ENCODE measurements at regions not wholly inside any gene's neighbourhood (a gene's known extent, or its start where the extent isn't known, plus 50 kb on each side); places are given as distances from the start of the nearest gene placed in this dataset.

DNA sequence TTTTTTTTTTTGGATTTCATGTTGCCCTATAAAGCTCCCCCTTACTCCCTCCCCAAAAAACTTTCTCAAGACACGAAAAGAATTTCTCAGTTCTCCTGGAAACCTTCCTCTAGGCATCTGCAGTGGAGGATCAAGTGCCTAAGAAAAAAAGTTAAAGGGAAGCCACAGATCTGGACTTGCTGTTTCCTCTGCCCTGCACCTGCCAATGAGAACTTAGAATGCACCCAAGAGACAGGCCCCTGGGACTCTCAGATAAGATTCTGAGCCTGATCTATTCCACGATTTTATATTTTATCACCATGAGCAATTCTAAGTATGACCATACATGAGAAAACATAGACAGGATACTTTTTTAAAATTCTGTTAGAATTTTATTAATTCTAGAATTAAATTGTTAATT, 728.9 kb downstream of the BCL11B start (continued):
- TF ChIP-seq ZNF433 (tag by site-specific recombination; IDR thresholded peaks at IDR 0.05; ENCODE audit: low read depth) (no peak), ZNF175 (tag by site-specific recombination; IDR thresholded peaks at IDR 0.05) (no peak), SP3 (tag by site-specific recombination; IDR thresholded peaks at IDR 0.05) (no peak), ZEB2 (tag by site-specific recombination; IDR thresholded peaks at IDR 0.05) (no peak)

DNA sequence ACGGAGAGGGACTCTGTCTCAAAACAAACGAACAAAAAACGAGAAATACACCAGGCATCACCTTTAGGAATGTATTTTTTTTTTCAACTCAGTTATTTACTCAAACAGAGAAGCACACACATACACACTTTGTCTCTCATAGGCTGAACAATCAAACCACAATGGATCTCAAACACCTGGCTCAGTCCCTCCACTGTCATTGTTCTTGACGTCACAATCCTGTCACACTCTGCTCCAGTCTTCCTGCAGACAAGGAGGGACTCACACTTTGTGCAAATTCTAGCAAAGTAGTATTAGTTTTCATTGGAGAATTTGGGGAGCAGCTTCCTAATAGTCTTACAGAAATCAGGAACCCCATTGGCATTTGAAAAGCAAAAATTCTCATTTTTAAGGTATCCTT, 727.8 kb downstream of the BCL11B start:
- no peaks in the 10 kb centered on the region for H3K4me1 ChIP-seq (ENCODE audit: control insufficient read depth, insufficient read depth, low read length)
- TF ChIP-seq ZNF660 (tag by site-specific recombination; IDR thresholded peaks at IDR 0.05) (no peak), ZNF169 (tag by site-specific recombination; IDR thresholded peaks at IDR 0.05) (no peak), ZNF423 (tag by site-specific recombination; IDR thresholded peaks at IDR 0.05) (no peak), ZBTB8A (tag by site-specific recombination; IDR thresholded peaks at IDR 0.05) (no peak), ZNF473 (tag by site-specific recombination; IDR thresholded peaks at IDR 0.05) (no peak), ZNF777 (tag by site-specific recombination; IDR thresholded peaks at IDR 0.05; ENCODE audit: borderline replicate concordance) (no peak), ZXDB (tag by site-specific recombination; IDR thresholded peaks at IDR 0.05) (no peak), ZNF37A (tag by site-specific recombination; IDR thresholded peaks at IDR 0.05) (no peak), ZBTB7A (tag by site-specific recombination; IDR thresholded peaks at IDR 0.05; ENCODE audit: low read depth) (no peak), SALL2 (tag by site-specific recombination; IDR thresholded peaks at IDR 0.05; ENCODE audit: borderline replicate concordance) (no peak), ZNF626 (tag by site-specific recombination; IDR thresholded peaks at IDR 0.05) (no peak), SP7 (tag by site-specific recombination; IDR thresholded peaks at IDR 0.05) (no peak), SP2 (tag by site-specific recombination; IDR thresholded peaks at IDR 0.05) (no peak), ZEB2 (tag by site-specific recombination; IDR thresholded peaks at IDR 0.05) (no peak), KLF16 (tag by site-specific recombination; IDR thresholded peaks at IDR 0.05) (no peak), ZNF174 (tag by site-specific recombination; IDR thresholded peaks at IDR 0.05) (no peak), ZNF248 (tag by site-specific recombination; IDR thresholded peaks at IDR 0.05) (no peak), ZNF394 (tag by site-specific recombination; IDR thresholded peaks at IDR 0.05; ENCODE audit: borderline replicate concordance) (no peak)
- TF ChIP-seq, protein P1, sequence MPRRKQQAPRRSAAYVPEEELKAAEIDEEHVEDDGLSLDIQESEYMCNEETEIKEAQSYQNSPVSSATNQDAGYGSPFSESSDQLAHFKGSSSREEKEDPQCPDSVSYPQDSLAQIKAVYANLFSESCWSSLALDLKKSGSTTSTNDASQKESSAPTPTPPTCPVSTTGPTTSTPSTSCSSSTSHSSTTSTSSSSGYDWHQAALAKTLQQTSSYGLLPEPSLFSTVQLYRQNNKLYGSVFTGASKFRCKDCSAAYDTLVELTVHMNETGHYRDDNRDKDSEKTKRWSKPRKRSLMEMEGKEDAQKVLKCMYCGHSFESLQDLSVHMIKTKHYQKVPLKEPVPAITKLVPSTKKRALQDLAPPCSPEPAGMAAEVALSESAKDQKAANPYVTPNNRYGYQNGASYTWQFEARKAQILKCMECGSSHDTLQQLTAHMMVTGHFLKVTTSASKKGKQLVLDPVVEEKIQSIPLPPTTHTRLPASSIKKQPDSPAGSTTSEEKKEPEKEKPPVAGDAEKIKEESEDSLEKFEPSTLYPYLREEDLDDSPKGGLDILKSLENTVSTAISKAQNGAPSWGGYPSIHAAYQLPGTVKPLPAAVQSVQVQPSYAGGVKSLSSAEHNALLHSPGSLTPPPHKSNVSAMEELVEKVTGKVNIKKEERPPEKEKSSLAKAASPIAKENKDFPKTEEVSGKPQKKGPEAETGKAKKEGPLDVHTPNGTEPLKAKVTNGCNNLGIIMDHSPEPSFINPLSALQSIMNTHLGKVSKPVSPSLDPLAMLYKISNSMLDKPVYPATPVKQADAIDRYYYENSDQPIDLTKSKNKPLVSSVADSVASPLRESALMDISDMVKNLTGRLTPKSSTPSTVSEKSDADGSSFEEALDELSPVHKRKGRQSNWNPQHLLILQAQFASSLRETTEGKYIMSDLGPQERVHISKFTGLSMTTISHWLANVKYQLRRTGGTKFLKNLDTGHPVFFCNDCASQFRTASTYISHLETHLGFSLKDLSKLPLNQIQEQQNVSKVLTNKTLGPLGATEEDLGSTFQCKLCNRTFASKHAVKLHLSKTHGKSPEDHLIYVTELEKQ (tag by site-specific recombination; IDR thresholded peaks at IDR 0.05; ENCODE audit: borderline replicate concordance) = no peak
- H3K36me3 ChIP-seq (ENCODE audit: control insufficient read depth in 2 of 2, insufficient read depth in 1 of 2, low read length in 2 of 2) = no peaks in the 10 kb centered on the region
- H3K4me3 ChIP-seq (ENCODE audit: low read depth, low read length) = no peak overlapping the region
- POLR2A ChIA-PET = no interaction called here
- no peak overlapping the region for H3K27ac ChIP-seq (ENCODE audit: extremely low read depth, low read depth, low read length)
- CTCF ChIA-PET = interaction anchor here (0.6 kb wide), 1 partner anchor 896 kb away, joined by 3 read pairs; no protein-coding TSS in a partner anchor
- H3K9me3 ChIP-seq (ENCODE audit: control insufficient read depth, insufficient read depth, low read depth, low read length) = no peaks in the 10 kb centered on the region

DNA sequence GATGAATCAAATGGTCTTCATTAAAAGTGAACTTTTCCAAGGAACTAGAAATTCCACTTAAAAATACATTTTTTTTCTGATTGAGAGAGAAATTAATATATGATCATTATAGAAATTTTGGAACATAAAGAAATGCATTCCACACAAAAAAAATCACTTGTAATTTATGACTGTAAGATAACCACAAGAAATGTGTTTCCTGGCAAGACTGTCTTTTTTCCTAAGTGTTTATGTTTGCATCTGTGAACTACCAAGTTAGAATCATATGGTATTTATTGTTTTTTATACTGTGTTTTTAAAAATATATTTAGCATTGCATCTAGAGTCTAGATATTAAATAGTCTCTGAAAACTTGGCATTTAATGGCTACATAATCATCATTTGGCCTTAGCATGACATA, 726.8 kb downstream of the BCL11B start:
- H3K36me3 ChIP-seq (ENCODE audit: control insufficient read depth in 2 of 2, insufficient read depth in 1 of 2, low read length in 2 of 2) = no peaks in the 10 kb centered on the region
- H3K9me3 ChIP-seq (ENCODE audit: control insufficient read depth, insufficient read depth, low read depth, low read length) = no peaks in the 10 kb centered on the region
- no peaks in the 10 kb centered on the region for H3K4me1 ChIP-seq (ENCODE audit: control insufficient read depth, insufficient read depth, low read length)
- H3K4me3 ChIP-seq (ENCODE audit: low read depth, low read length) = no peak overlapping the region
- H3K27ac ChIP-seq (ENCODE audit: extremely low read depth, low read depth, low read length) = no peak overlapping the region
- CTCF ChIA-PET = no interaction called here
- POLR2A ChIA-PET = no interaction called here
- TF ChIP-seq ZNF701 (tag by site-specific recombination; IDR thresholded peaks at IDR 0.05) (no peak), ZNF514 (tag by site-specific recombination; IDR thresholded peaks at IDR 0.05) (no peak), HOXA7 (CRISPR knock-in tag; IDR thresholded peaks at IDR 0.05; ENCODE audit: borderline replicate concordance) (no peak), ZFP3 (tag by site-specific recombination; IDR thresholded peaks at IDR 0.05; ENCODE audit: low read depth) (no peak), ZNF747 (tag by site-specific recombination; IDR thresholded peaks at IDR 0.05) (no peak), ZNF174 (tag by site-specific recombination; IDR thresholded peaks at IDR 0.05) (no peak), ZBTB17 (tag by site-specific recombination; IDR thresholded peaks at IDR 0.05) (no peak), ZNF16 (tag by site-specific recombination; IDR thresholded peaks at IDR 0.05; ENCODE audit: low read depth) (no peak), ZNF169 (tag by site-specific recombination; IDR thresholded peaks at IDR 0.05) (no peak), ZNF114 (tag by site-specific recombination; IDR thresholded peaks at IDR 0.05) (no peak), ZBTB1 (tag by site-specific recombination; IDR thresholded peaks at IDR 0.05) (no peak), EGR2 (tag by site-specific recombination; IDR thresholded peaks at IDR 0.05; ENCODE audit: low read depth) (no peak), BCL11B (tag by site-specific recombination; IDR thresholded peaks at IDR 0.05; ENCODE audit: low read depth) (no peak)
